ENCODE measurements at regions not wholly inside any gene's neighbourhood (a gene's known extent, or its start where the extent isn't known, plus 50 kb on each side); places are given as distances from the start of the nearest gene placed in this dataset.

- TF ChIP-seq CTCF (IDR thresholded peaks at IDR 0.05; ENCODE audit: borderline replicate concordance, control extremely low read depth, extremely low read depth, insufficient read depth, missing control alignments) = no peak
- in situ Hi-C loops (cut with MboI; ENCODE audit: low sequenced_read_pairs, unreplicated experiment) = no loop called here
- no peak for DNase-seq (ENCODE audit: low spot score)
Measured at GRCh38 chr16:55253987-55254386, 70.0 kb upstream of the IRX6 start.

- TF ChIP-seq CTCF (IDR thresholded peaks at IDR 0.05; ENCODE audit: borderline replicate concordance, control extremely low read depth, extremely low read depth, insufficient read depth, missing control alignments) = no peak
- in situ Hi-C loops (cut with MboI; ENCODE audit: low sequenced_read_pairs, unreplicated experiment) = no loop called here
- DNase-seq (ENCODE audit: low spot score) = no peak
Measured at GRCh38 chr16:55255733-55256282, 68.2 kb upstream of the IRX6 start.

GRCh38 chr16:55256412-55257016, 67.5 kb upstream of the IRX6 start:
- no peak for TF ChIP-seq CTCF (IDR thresholded peaks at IDR 0.05; ENCODE audit: borderline replicate concordance, control extremely low read depth, extremely low read depth, insufficient read depth, missing control alignments)
- DNase-seq (ENCODE audit: low spot score) = no peak
- in situ Hi-C loops (cut with MboI; ENCODE audit: low sequenced_read_pairs, unreplicated experiment) = no loop called here

GRCh38 chr16:55257966-55258613, 65.9 kb upstream of the IRX6 start:
- in situ Hi-C loops (cut with MboI; ENCODE audit: low sequenced_read_pairs, unreplicated experiment) = no loop called here
- peak; percentile 46 for TF ChIP-seq CTCF (IDR thresholded peaks at IDR 0.05; ENCODE audit: borderline replicate concordance, control extremely low read depth, extremely low read depth, insufficient read depth, missing control alignments)
- peak; percentile 39 for DNase-seq (ENCODE audit: low spot score)

GRCh38 chr16:55261301-55261700, 62.7 kb upstream of the IRX6 start:
- in situ Hi-C loops (cut with MboI; ENCODE audit: low sequenced_read_pairs, unreplicated experiment) = no loop called here
- TF ChIP-seq CTCF (IDR thresholded peaks at IDR 0.05; ENCODE audit: borderline replicate concordance, control extremely low read depth, extremely low read depth, insufficient read depth, missing control alignments) = no peak
- no peak for DNase-seq (ENCODE audit: low spot score)

- DNase-seq (ENCODE audit: low spot score) = no peak
- TF ChIP-seq CTCF (IDR thresholded peaks at IDR 0.05; ENCODE audit: borderline replicate concordance, control extremely low read depth, extremely low read depth, insufficient read depth, missing control alignments) = no peak
- in situ Hi-C loops (cut with MboI; ENCODE audit: low sequenced_read_pairs, unreplicated experiment) = no loop called here
Measured at GRCh38 chr16:55263271-55264250, 60.4 kb upstream of the IRX6 start.
